WI38 (cell line): ENCODE measurements at regions not wholly inside any gene's neighbourhood (a gene's known extent, or its start where the extent isn't known, plus 50 kb on each side); places are given as distances from the start of the nearest gene placed in this dataset.

Experiments used
- H3K4me3 ChIP-seq: 2 replicates; pipeline ENCODE4 v1.5.1; 2011; ENCODE audit warnings: low read depth, mild to moderate bottlenecking, control low read depth, low read length
- CTCF ChIP-seq: IDR thresholded peaks from 2 replicates; pipeline ENCODE4 v1.5.1; 2012; ENCODE audit warnings: low read depth, mild to moderate bottlenecking, control low read depth, low read length

- no peak overlapping the region for H3K4me3 ChIP-seq
- TF ChIP-seq CTCF = no peak
Measured at GRCh38 chr3:127421943-127422662, 134.3 kb upstream of the PRR20G start.

GRCh38 chr3:127420829-127421228 is 133.0 kb upstream of the PRR20G start:
- TF ChIP-seq CTCF = no peak
- H3K4me3 ChIP-seq = no peak overlapping the region

GRCh38 chr3:127419641-127420553 is 132.1 kb upstream of the PRR20G start:
- no peak for TF ChIP-seq CTCF
- H3K4me3 ChIP-seq = no peak overlapping the region

GRCh38 chr3:127419182-127419581 is 131.3 kb upstream of the PRR20G start:
- no peak for TF ChIP-seq CTCF
- no peak overlapping the region for H3K4me3 ChIP-seq

- no peak for TF ChIP-seq CTCF
- H3K4me3 ChIP-seq = no peak overlapping the region
Measured at GRCh38 chr3:127418560-127419147, 130.8 kb upstream of the PRR20G start.

- no peak overlapping the region for H3K4me3 ChIP-seq
- TF ChIP-seq CTCF = no peak
Measured at GRCh38 chr3:127417709-127418559, 130.1 kb upstream of the PRR20G start.
